HG02588 (cell line): ENCODE measurements at regions not wholly inside any gene's neighbourhood (a gene's known extent, or its start where the extent isn't known, plus 50 kb on each side); places are given as distances from the start of the nearest gene placed in this dataset.
"Not testable (repeated sequence)": the region's sequence is repeated elsewhere in the genome, so short reads cannot be mapped to it uniquely, and the experiment has no call there.

Experiments used
- ATAC-seq: cut with Tn5 transposase; IDR thresholded peaks from one replicate; pipeline ENCODE4 v1.9.1; 2021; ENCODE audit warnings: mild to moderate bottlenecking, moderate library complexity; ENCODE audit not compliant: unreplicated experiment

- ATAC-seq = no peak
These were observed 297.1 kb upstream of the MEIS2 start for GRCh38 chr15:37397266-37398022.

GRCh38 chr15:37416103-37416502 lies 315.8 kb upstream of the MEIS2 start:
- no peak for ATAC-seq

- no peak for ATAC-seq
These were observed 325.2 kb upstream of the MEIS2 start for GRCh38 chr15:37425541-37425940.

GRCh38 chr15:37427393-37427792 lies 327.0 kb upstream of the MEIS2 start:
- not testable (repeated sequence) for ATAC-seq

- no peak for ATAC-seq
These were observed 346.6 kb upstream of the MEIS2 start for GRCh38 chr15:37446921-37447320.

- ATAC-seq = no peak
These were observed 352.1 kb upstream of the MEIS2 start for GRCh38 chr15:37452498-37452897.

GRCh38 chr15:37480482-37480881 lies 380.1 kb upstream of the MEIS2 start:
- no peak for ATAC-seq

- no peak for ATAC-seq
These were observed 380.8 kb upstream of the MEIS2 start for GRCh38 chr15:37481126-37481525.

GRCh38 chr15:37483779-37484178 lies 383.4 kb upstream of the MEIS2 start:
- ATAC-seq = no peak

- no peak for ATAC-seq
These were observed 384.7 kb upstream of the MEIS2 start for GRCh38 chr15:37485056-37485455.

GRCh38 chr15:37490707-37491106 lies 390.4 kb upstream of the MEIS2 start:
- ATAC-seq = no peak

- no peak for ATAC-seq
These were observed 416.3 kb upstream of the MEIS2 start for GRCh38 chr15:37516621-37517020.

- ATAC-seq = no peak
These were observed 417.0 kb upstream of the MEIS2 start for GRCh38 chr15:37517191-37517895.

- ATAC-seq = no peak
These were observed 416.0 kb upstream of the TMCO5A start for GRCh38 chr15:37518436-37518835.

- ATAC-seq = no peak
These were observed 414.4 kb upstream of the TMCO5A start for GRCh38 chr15:37520026-37520425.

- no peak for ATAC-seq
These were observed 413.6 kb upstream of the TMCO5A start for GRCh38 chr15:37520882-37521281.

GRCh38 chr15:37524601-37525000 lies 409.8 kb upstream of the TMCO5A start:
- no peak for ATAC-seq

GRCh38 chr15:37528432-37528831 lies 406.0 kb upstream of the TMCO5A start:
- no peak for ATAC-seq

- no peak for ATAC-seq
These were observed 397.4 kb upstream of the TMCO5A start for GRCh38 chr15:37536967-37537605.

GRCh38 chr15:37537802-37538201 lies 396.6 kb upstream of the TMCO5A start:
- ATAC-seq = no peak

- ATAC-seq = no peak
These were observed 386.3 kb upstream of the TMCO5A start for GRCh38 chr15:37548116-37548515.
